Transverse colon (tissue), 3 donors: ENCODE measurements at regions not wholly inside any gene's neighbourhood (a gene's known extent, or its start where the extent isn't known, plus 50 kb on each side); places are given as distances from the start of the nearest gene placed in this dataset.

ENCODE experiments used
- EP300 ChIP-seq: sonication (generic); formaldehyde crosslinking; IDR thresholded peaks from one replicate; pipeline ENCODE4 v1.6.1; 2017; ENCODE audit warnings: antibody characterized with exemption, low read depth
- POLR2A ChIP-seq: fragments of 450-650 bp; IDR thresholded peaks from one replicate; pipeline ENCODE4 v1.6.1; 2016; ENCODE audit warnings: antibody characterized with exemption, mild to moderate bottlenecking, moderate library complexity
- TF ChIP-seq, protein P1 (sequence below), 5 experiments: fragments of 200-600 bp in 3 of 5; fragments of 450-650 bp in 2 of 5; sonication (generic) in 3 of 5; IDR thresholded peaks; 1 replicate in 2 of 5; 2 replicates in 3 of 5; pipeline ENCODE4 v1.5.1; 2016 to 2017; ENCODE audit warnings: antibody characterized with exemption in 5 of 5, inconsistent platforms in 3 of 5, mild to moderate bottlenecking in 2 of 5, moderate library complexity in 1 of 5

GRCh38 chr2:128754246-128754724, 435.6 kb upstream of the HS6ST1 start:
- TF ChIP-seq EP300 (no peak), POLR2A (no peak)
- TF ChIP-seq, protein P1, sequence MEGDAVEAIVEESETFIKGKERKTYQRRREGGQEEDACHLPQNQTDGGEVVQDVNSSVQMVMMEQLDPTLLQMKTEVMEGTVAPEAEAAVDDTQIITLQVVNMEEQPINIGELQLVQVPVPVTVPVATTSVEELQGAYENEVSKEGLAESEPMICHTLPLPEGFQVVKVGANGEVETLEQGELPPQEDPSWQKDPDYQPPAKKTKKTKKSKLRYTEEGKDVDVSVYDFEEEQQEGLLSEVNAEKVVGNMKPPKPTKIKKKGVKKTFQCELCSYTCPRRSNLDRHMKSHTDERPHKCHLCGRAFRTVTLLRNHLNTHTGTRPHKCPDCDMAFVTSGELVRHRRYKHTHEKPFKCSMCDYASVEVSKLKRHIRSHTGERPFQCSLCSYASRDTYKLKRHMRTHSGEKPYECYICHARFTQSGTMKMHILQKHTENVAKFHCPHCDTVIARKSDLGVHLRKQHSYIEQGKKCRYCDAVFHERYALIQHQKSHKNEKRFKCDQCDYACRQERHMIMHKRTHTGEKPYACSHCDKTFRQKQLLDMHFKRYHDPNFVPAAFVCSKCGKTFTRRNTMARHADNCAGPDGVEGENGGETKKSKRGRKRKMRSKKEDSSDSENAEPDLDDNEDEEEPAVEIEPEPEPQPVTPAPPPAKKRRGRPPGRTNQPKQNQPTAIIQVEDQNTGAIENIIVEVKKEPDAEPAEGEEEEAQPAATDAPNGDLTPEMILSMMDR (IDR thresholded peaks at IDR 0.05), result no peak
